ENCODE measurements at regions not wholly inside any gene's neighbourhood (a gene's known extent, or its start where the extent isn't known, plus 50 kb on each side); places are given as distances from the start of the nearest gene placed in this dataset.

GRCh38 chr10:124281666-124282065 is 137.1 kb downstream of the OAT start:
- BruUV-seq (replicated peaks): no TSS peak
- Histone ChIP-seq H3K9me2 (ENCODE audit: insufficient read depth) (no peaks in the 10 kb centered on the region), H3K79me2 (ENCODE audit: insufficient read depth, low read length) (no peaks in the 10 kb centered on the region), H3K4me1 (ENCODE audit: control insufficient read depth in 1 of 2, insufficient read depth in 2 of 2, low read length in 2 of 2) (no peaks in the 10 kb centered on the region), H2AFZ (ENCODE audit: low read depth, low read length, poor library complexity, severe bottlenecking) (no peak overlapping the region), H3K4me3 (replicated peaks in 1 of 2; ENCODE audit: low read depth in 1 of 2, low read length in 2 of 2) (no peak overlapping the region), H4K20me1 (ENCODE audit: insufficient read depth) (no peaks in the 10 kb centered on the region), H3K27ac (ENCODE audit: low read depth, low read length) (no peak overlapping the region), H3K4me2 (ENCODE audit: low read length) (no peak overlapping the region), H3K9me3 (ENCODE audit: control insufficient read depth in 1 of 2, insufficient read depth in 1 of 2, low read depth in 1 of 2, low read length in 2 of 2) (no peaks in the 10 kb centered on the region; a peak in 1 of 4 replicates), H3K36me3 (ENCODE audit: control insufficient read depth in 1 of 2, insufficient read depth in 2 of 2, low read length in 2 of 2) (no peaks in the 10 kb centered on the region), H3K9ac (ENCODE audit: low read length) (no peak overlapping the region), H3K27me3 (ENCODE audit: insufficient read depth, low read length) (no peaks in the 10 kb centered on the region)
- TF ChIP-seq TCF7L2 (IDR thresholded peaks at IDR 0.05; ENCODE audit: borderline replicate concordance, extremely low read depth, insufficient read depth, insufficient read length) (no peak), SRF (IDR thresholded peaks at IDR 0.05; ENCODE audit: low read depth) (no peak), ZFX (IDR thresholded peaks at IDR 0.05) (no peak), FOSL1 (IDR thresholded peaks at IDR 0.05; ENCODE audit: low read depth) (no peak), ZNF274 (IDR thresholded peaks at IDR 0.05; ENCODE audit: low read depth, low read length) (no peak), ELF1 (IDR thresholded peaks at IDR 0.05; ENCODE audit: borderline replicate concordance, low read depth) (no peak), CBX3 (IDR thresholded peaks at IDR 0.05; ENCODE audit: low read depth) (no peak), ATF3 (IDR thresholded peaks at IDR 0.05) (no peak)
- TF ChIP-seq, protein P1, sequence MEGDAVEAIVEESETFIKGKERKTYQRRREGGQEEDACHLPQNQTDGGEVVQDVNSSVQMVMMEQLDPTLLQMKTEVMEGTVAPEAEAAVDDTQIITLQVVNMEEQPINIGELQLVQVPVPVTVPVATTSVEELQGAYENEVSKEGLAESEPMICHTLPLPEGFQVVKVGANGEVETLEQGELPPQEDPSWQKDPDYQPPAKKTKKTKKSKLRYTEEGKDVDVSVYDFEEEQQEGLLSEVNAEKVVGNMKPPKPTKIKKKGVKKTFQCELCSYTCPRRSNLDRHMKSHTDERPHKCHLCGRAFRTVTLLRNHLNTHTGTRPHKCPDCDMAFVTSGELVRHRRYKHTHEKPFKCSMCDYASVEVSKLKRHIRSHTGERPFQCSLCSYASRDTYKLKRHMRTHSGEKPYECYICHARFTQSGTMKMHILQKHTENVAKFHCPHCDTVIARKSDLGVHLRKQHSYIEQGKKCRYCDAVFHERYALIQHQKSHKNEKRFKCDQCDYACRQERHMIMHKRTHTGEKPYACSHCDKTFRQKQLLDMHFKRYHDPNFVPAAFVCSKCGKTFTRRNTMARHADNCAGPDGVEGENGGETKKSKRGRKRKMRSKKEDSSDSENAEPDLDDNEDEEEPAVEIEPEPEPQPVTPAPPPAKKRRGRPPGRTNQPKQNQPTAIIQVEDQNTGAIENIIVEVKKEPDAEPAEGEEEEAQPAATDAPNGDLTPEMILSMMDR (IDR thresholded peaks at IDR 0.05 in 2 of 3, conservative IDR thresholded peaks at IDR 0.05 in 1 of 3; ENCODE audit: borderline replicate concordance in 1 of 3, insufficient read depth in 1 of 3, low read depth in 2 of 3, low read length in 2 of 3): no peak
- ChIA-PET POLR2A (no interaction called here), RAD21 (ENCODE audit: low non-redundant PET in 1 of 2, low total read pairs in 2 of 2, uncharacterized antibody in 2 of 2, unreplicated experiment in 2 of 2) (no interaction called here), CTCF (no interaction called here)
- ATAC-seq (no peak), DNase-seq (ENCODE audit: low read depth, low spot score) (no peak)
- intact Hi-C loops (cut with micrococcal nuclease): no loop called here

DNA sequence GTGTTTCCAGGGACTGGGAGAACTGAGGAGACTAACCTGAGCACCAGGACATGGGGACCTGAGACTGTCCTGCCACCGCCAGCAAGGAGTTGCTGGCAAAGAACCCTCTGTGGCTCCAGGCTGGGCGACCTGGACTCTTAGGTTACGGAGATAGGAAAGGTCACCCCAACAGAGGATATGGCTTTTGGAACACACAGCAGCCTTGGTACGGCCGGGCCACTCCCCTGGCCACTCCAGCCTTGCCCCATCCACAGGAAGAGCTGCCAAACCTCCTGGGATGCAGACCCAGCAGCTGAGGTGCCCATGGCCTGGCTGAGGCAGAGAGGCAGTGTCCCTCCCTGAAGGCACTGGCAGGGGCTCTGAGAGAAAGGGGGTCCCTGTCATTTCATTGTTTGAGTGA is 137.8 kb downstream of the OAT start:
- intact Hi-C loops (cut with micrococcal nuclease): no loop called here
- H3K4me1 ChIP-seq (ENCODE audit: control insufficient read depth in 1 of 2, insufficient read depth in 2 of 2, low read length in 2 of 2): no peaks in the 10 kb centered on the region
- no peak overlapping the region for H3K4me2 ChIP-seq (ENCODE audit: low read length)
- no peak overlapping the region for H3K4me3 ChIP-seq (replicated peaks in 1 of 2; ENCODE audit: low read depth in 1 of 2, low read length in 2 of 2)
- no peaks in the 10 kb centered on the region for H3K27me3 ChIP-seq (ENCODE audit: insufficient read depth, low read length)
- RAD21 ChIA-PET (ENCODE audit: low non-redundant PET in 1 of 2, low total read pairs in 2 of 2, uncharacterized antibody in 2 of 2, unreplicated experiment in 2 of 2): no interaction called here
- no peaks in the 10 kb centered on the region for H3K9me2 ChIP-seq (ENCODE audit: insufficient read depth)
- H4K20me1 ChIP-seq (ENCODE audit: insufficient read depth): no peaks in the 10 kb centered on the region
- POLR2A ChIA-PET: no interaction called here
- no peak overlapping the region for H2AFZ ChIP-seq (ENCODE audit: low read depth, low read length, poor library complexity, severe bottlenecking)
- H3K9me3 ChIP-seq (ENCODE audit: control insufficient read depth in 1 of 2, insufficient read depth in 1 of 2, low read depth in 1 of 2, low read length in 2 of 2): no peaks in the 10 kb centered on the region; a peak in 1 of 4 replicates
- no peaks in the 10 kb centered on the region for H3K79me2 ChIP-seq (ENCODE audit: insufficient read depth, low read length)
- CTCF ChIA-PET: no interaction called here
- DNase-seq (ENCODE audit: low read depth, low spot score): no peak
- BruUV-seq (replicated peaks): no TSS peak
- no peaks in the 10 kb centered on the region for H3K36me3 ChIP-seq (ENCODE audit: control insufficient read depth in 1 of 2, insufficient read depth in 2 of 2, low read length in 2 of 2)
- H3K9ac ChIP-seq (ENCODE audit: low read length): no peak overlapping the region
- no peak for ATAC-seq
- no peak overlapping the region for H3K27ac ChIP-seq (ENCODE audit: low read depth, low read length)
- TF ChIP-seq POLR2A (IDR thresholded peaks at IDR 0.05; ENCODE audit: borderline replicate concordance, extremely low read depth, insufficient read depth, insufficient read length) (no peak), SP1 (IDR thresholded peaks at IDR 0.05; ENCODE audit: low read depth) (no peak), CBX3 (IDR thresholded peaks at IDR 0.05; ENCODE audit: low read depth) (no peak), TCF7L2 (IDR thresholded peaks at IDR 0.05; ENCODE audit: borderline replicate concordance, extremely low read depth, insufficient read depth, insufficient read length) (no peak), CEBPB (IDR thresholded peaks at IDR 0.05; ENCODE audit: low read depth) (no peak), REST (IDR thresholded peaks at IDR 0.05; ENCODE audit: low read depth) (no peak), ELF1 (IDR thresholded peaks at IDR 0.05; ENCODE audit: borderline replicate concordance, low read depth) (no peak), EGR1 (IDR thresholded peaks at IDR 0.05; ENCODE audit: low read depth) (no peak)
